Stimulated activated naive B cell treated with anti-CD40 and anti-IgM and Interleukin-4, amounts not matched to agents 10 μg/mL and 1 μg/mL and 100 μg/mL, for 72 hours (primary cell): ENCODE measurements at regions not wholly inside any gene's neighbourhood (a gene's known extent, or its start where the extent isn't known, plus 50 kb on each side); places are given as distances from the start of the nearest gene placed in this dataset.
"Not testable (repeated sequence)": the region's sequence is repeated elsewhere in the genome, so short reads cannot be mapped to it uniquely, and the experiment has no call there.

Experiments used
- ATAC-seq, 2 donors: fragments of 150-1000 bp; cut with Tn5 transposase; replicated peaks; 2 replicates each; pipeline ENCODE4 v1.10.0; 2021; ENCODE audit warnings: moderate library complexity in 1 of 2
- DNase-seq: peaks from one replicate; pipeline ENCODE4 v3.0.0; 2021
- H3K27ac Mint-ChIP-seq: one replicate; pipeline ENCODE4 v1.8.0; 2022; ENCODE audit warnings: mild to moderate bottlenecking, mixed read lengths
- H3K27me3 Mint-ChIP-seq, 2 donors: one replicate each; pipeline ENCODE4 v1.8.0; 2022; ENCODE audit warnings: mixed read lengths in 2 of 2
- H3K36me3 Mint-ChIP-seq, 2 donors: one replicate each; pipeline ENCODE4 v1.8.0; 2022; ENCODE audit warnings: mixed read lengths in 2 of 2, mild to moderate bottlenecking in 1 of 2
- H3K4me1 Mint-ChIP-seq, 2 donors: one replicate each; pipeline ENCODE4 v1.8.0; 2022; ENCODE audit warnings: mixed read lengths in 2 of 2, mild to moderate bottlenecking in 1 of 2
- H3K4me3 Mint-ChIP-seq, 2 donors: one replicate each; pipeline ENCODE4 v1.8.0; 2022; ENCODE audit warnings: mild to moderate bottlenecking in 2 of 2, mixed read lengths in 2 of 2, moderate library complexity in 1 of 2
- H3K9me3 Mint-ChIP-seq, 2 donors: one replicate each; pipeline ENCODE4 v1.8.0; 2022; ENCODE audit warnings: mixed read lengths in 2 of 2, mild to moderate bottlenecking in 1 of 2

- H3K27me3 Mint-ChIP-seq = peaks cover 0 to 4% of the 10 kb centered on the region in 2 donors
- H3K27ac Mint-ChIP-seq = no peak overlapping the region
- no peak for ATAC-seq
- H3K4me1 Mint-ChIP-seq = no peaks in the 10 kb centered on the region
- H3K4me3 Mint-ChIP-seq = no peak overlapping the region
- DNase-seq = no peak
- H3K36me3 Mint-ChIP-seq = no peaks in the 10 kb centered on the region
- H3K9me3 Mint-ChIP-seq = no peaks in the 10 kb centered on the region
These were observed 52.0 kb downstream of the ZC3H11B start for GRCh38 chr1:219560856-219561255.

- H3K27ac Mint-ChIP-seq = no peak overlapping the region
- H3K36me3 Mint-ChIP-seq = no peaks in the 10 kb centered on the region
- H3K4me3 Mint-ChIP-seq = no peak overlapping the region
- ATAC-seq (no peak), DNase-seq (no peak)
- no peaks in the 10 kb centered on the region for H3K27me3 Mint-ChIP-seq
- no peaks in the 10 kb centered on the region for H3K4me1 Mint-ChIP-seq
- H3K9me3 Mint-ChIP-seq = no peaks in the 10 kb centered on the region
These were observed 53.0 kb downstream of the ZC3H11B start for GRCh38 chr1:219559899-219560298.

GRCh38 chr1:219555806-219556205, 57.1 kb downstream of the ZC3H11B start:
- Mint-ChIP-seq H3K27me3 (no peaks in the 10 kb centered on the region), H3K27ac (no peak overlapping the region), H3K36me3 (no peaks in the 10 kb centered on the region), H3K4me1 (no peaks in the 10 kb centered on the region), H3K9me3 (no peaks in the 10 kb centered on the region), H3K4me3 (no peak overlapping the region)
- ATAC-seq = no peak
- DNase-seq = no peak

GRCh38 chr1:219555031-219555692, 57.7 kb downstream of the ZC3H11B start:
- DNase-seq (no peak), ATAC-seq (no peak)
- Mint-ChIP-seq H3K36me3 (no peaks in the 10 kb centered on the region), H3K4me1 (no peaks in the 10 kb centered on the region), H3K27me3 (no peaks in the 10 kb centered on the region), H3K9me3 (no peaks in the 10 kb centered on the region), H3K27ac (no peak overlapping the region), H3K4me3 (no peak overlapping the region)

- ATAC-seq (no peak), DNase-seq (no peak)
- Mint-ChIP-seq H3K27me3 (no peaks in the 10 kb centered on the region), H3K27ac (no peak overlapping the region), H3K36me3 (no peaks in the 10 kb centered on the region), H3K9me3 (no peaks in the 10 kb centered on the region), H3K4me3 (no peak overlapping the region), H3K4me1 (no peaks in the 10 kb centered on the region)
These were observed 58.9 kb downstream of the ZC3H11B start for GRCh38 chr1:219553934-219554502.

GRCh38 chr1:219550201-219550600, 62.7 kb downstream of the ZC3H11B start:
- no peak for DNase-seq
- H3K4me3 Mint-ChIP-seq = no peak overlapping the region
- no peaks in the 10 kb centered on the region for H3K36me3 Mint-ChIP-seq
- H3K27me3 Mint-ChIP-seq = no peaks in the 10 kb centered on the region
- peaks cover 2 to 8% of the 10 kb centered on the region in 2 donors for H3K9me3 Mint-ChIP-seq
- no peak overlapping the region for H3K27ac Mint-ChIP-seq
- H3K4me1 Mint-ChIP-seq = no peaks in the 10 kb centered on the region
- ATAC-seq = no peak

- Mint-ChIP-seq H3K4me1 (no peaks in the 10 kb centered on the region), H3K36me3 (no peaks in the 10 kb centered on the region), H3K27me3 (no peaks in the 10 kb centered on the region), H3K4me3 (no peak overlapping the region), H3K27ac (no peak overlapping the region), H3K9me3 (peaks cover 2 to 8% of the 10 kb centered on the region in 2 donors)
- ATAC-seq (no peak), DNase-seq (no peak)
These were observed 63.7 kb downstream of the ZC3H11B start for GRCh38 chr1:219549215-219549614.

GRCh38 chr1:219548386-219548785, 64.5 kb downstream of the ZC3H11B start:
- Mint-ChIP-seq H3K4me1 (no peaks in the 10 kb centered on the region), H3K36me3 (no peaks in the 10 kb centered on the region), H3K9me3 (peaks cover 2 to 8% of the 10 kb centered on the region in 2 donors), H3K4me3 (no peak overlapping the region), H3K27me3 (no peaks in the 10 kb centered on the region), H3K27ac (no peak overlapping the region)
- DNase-seq (no peak), ATAC-seq (no peak)

GRCh38 chr1:219545756-219546155, 67.1 kb downstream of the ZC3H11B start:
- not testable (repeated sequence) for ATAC-seq, H3K4me3 Mint-ChIP-seq, H3K27ac Mint-ChIP-seq, H3K9me3 Mint-ChIP-seq, H3K36me3 Mint-ChIP-seq, H3K4me1 Mint-ChIP-seq, DNase-seq, H3K27me3 Mint-ChIP-seq

- Mint-ChIP-seq H3K4me1 (no peaks in the 10 kb centered on the region), H3K27ac (no peak overlapping the region), H3K4me3 (no peak overlapping the region), H3K9me3 (peaks cover 2 to 8% of the 10 kb centered on the region in 2 donors), H3K27me3 (no peaks in the 10 kb centered on the region), H3K36me3 (no peaks in the 10 kb centered on the region)
- no peak for ATAC-seq
- DNase-seq = no peak
These were observed 68.6 kb downstream of the ZC3H11B start for GRCh38 chr1:219544163-219544846.

- Mint-ChIP-seq H3K27ac (no peak overlapping the region), H3K36me3 (no peaks in the 10 kb centered on the region), H3K27me3 (no peaks in the 10 kb centered on the region), H3K9me3 (peaks cover 2 to 5% of the 10 kb centered on the region in 2 donors), H3K4me1 (no peaks in the 10 kb centered on the region), H3K4me3 (no peak overlapping the region)
- DNase-seq = no peak
- ATAC-seq = no peak
These were observed 69.9 kb downstream of the ZC3H11B start for GRCh38 chr1:219542828-219543518.

GRCh38 chr1:219541946-219542345, 71.0 kb downstream of the ZC3H11B start:
- no peaks in the 10 kb centered on the region for H3K27me3 Mint-ChIP-seq
- ATAC-seq = no peak
- H3K27ac Mint-ChIP-seq = no peak overlapping the region
- no peak overlapping the region for H3K4me3 Mint-ChIP-seq
- no peaks in the 10 kb centered on the region for H3K36me3 Mint-ChIP-seq
- DNase-seq = no peak
- H3K4me1 Mint-ChIP-seq = no peaks in the 10 kb centered on the region
- no peaks in the 10 kb centered on the region for H3K9me3 Mint-ChIP-seq

GRCh38 chr1:219539645-219540254, 73.2 kb downstream of the ZC3H11B start:
- DNase-seq = no peak
- peak in 1 of 2 donors; percentile 20 for ATAC-seq
- H3K27ac Mint-ChIP-seq = no peak overlapping the region
- no peak overlapping the region for H3K4me3 Mint-ChIP-seq
- H3K4me1 Mint-ChIP-seq = no peaks in the 10 kb centered on the region
- no peaks in the 10 kb centered on the region for H3K27me3 Mint-ChIP-seq
- no peaks in the 10 kb centered on the region for H3K9me3 Mint-ChIP-seq
- H3K36me3 Mint-ChIP-seq = no peaks in the 10 kb centered on the region

- no peaks in the 10 kb centered on the region for H3K4me1 Mint-ChIP-seq
- DNase-seq (no peak), ATAC-seq (no peak)
- no peaks in the 10 kb centered on the region for H3K27me3 Mint-ChIP-seq
- H3K9me3 Mint-ChIP-seq = no peaks in the 10 kb centered on the region
- H3K27ac Mint-ChIP-seq = no peak overlapping the region
- no peak overlapping the region for H3K4me3 Mint-ChIP-seq
- H3K36me3 Mint-ChIP-seq = no peaks in the 10 kb centered on the region
These were observed 74.0 kb downstream of the ZC3H11B start for GRCh38 chr1:219538886-219539285.
